ENCODE measurements at regions not wholly inside any gene's neighbourhood (a gene's known extent, or its start where the extent isn't known, plus 50 kb on each side); places are given as distances from the start of the nearest gene placed in this dataset.

- no peak for ATAC-seq
- TF ChIP-seq ISL1 (CRISPR knock-in tag; IDR thresholded peaks at IDR 0.05) = no peak
- TF ChIP-seq ZC3H10 (CRISPR knock-in tag; IDR thresholded peaks at IDR 0.05) = no peak
Observed at GRCh38 chr6:48525849-48526248, 414.9 kb upstream of the PTCHD4 start.

GRCh38 chr6:48520951-48521350 is 410.0 kb upstream of the PTCHD4 start:
- no peak for ATAC-seq
- TF ChIP-seq POU6F1 (CRISPR knock-in tag; IDR thresholded peaks at IDR 0.05; ENCODE audit: borderline replicate concordance, low read depth) (no peak), TCF4 (CRISPR knock-in tag; IDR thresholded peaks at IDR 0.05; ENCODE audit: borderline replicate concordance) (no peak), ZNF70 (CRISPR knock-in tag; IDR thresholded peaks at IDR 0.05) (no peak), ZC3H10 (CRISPR knock-in tag; IDR thresholded peaks at IDR 0.05) (no peak)

- no peak for TF ChIP-seq ZC3H10 (CRISPR knock-in tag; IDR thresholded peaks at IDR 0.05)
- no peak for TF ChIP-seq TCF4 (CRISPR knock-in tag; IDR thresholded peaks at IDR 0.05; ENCODE audit: borderline replicate concordance)
- no peak for TF ChIP-seq CSRNP3 (CRISPR knock-in tag; IDR thresholded peaks at IDR 0.05)
- no peak for TF ChIP-seq ZFP30 (CRISPR knock-in tag; IDR thresholded peaks at IDR 0.05)
- no peak for TF ChIP-seq BACH2 (CRISPR knock-in tag; IDR thresholded peaks at IDR 0.05; ENCODE audit: borderline replicate concordance)
- no peak for TF ChIP-seq TSHZ2 (CRISPR knock-in tag; IDR thresholded peaks at IDR 0.05)
- TF ChIP-seq CSDC2 (CRISPR knock-in tag; IDR thresholded peaks at IDR 0.05) = no peak
- TF ChIP-seq ARNTL (CRISPR knock-in tag; IDR thresholded peaks at IDR 0.05; ENCODE audit: borderline replicate concordance, low read depth) = no peak
- TF ChIP-seq OSR1 (CRISPR knock-in tag; IDR thresholded peaks at IDR 0.05) = no peak
- no peak for TF ChIP-seq GLIS3 (CRISPR knock-in tag; IDR thresholded peaks at IDR 0.05)
- TF ChIP-seq CREB5 (CRISPR knock-in tag; IDR thresholded peaks at IDR 0.05; ENCODE audit: low read depth) = no peak
- no peak for TF ChIP-seq ZNF70 (CRISPR knock-in tag; IDR thresholded peaks at IDR 0.05)
- no peak for TF ChIP-seq PATZ1 (CRISPR knock-in tag; IDR thresholded peaks at IDR 0.05; ENCODE audit: borderline replicate concordance)
- ATAC-seq = no peak
Observed at GRCh38 chr6:48512390-48512789, 401.4 kb upstream of the PTCHD4 start.

GRCh38 chr6:48511378-48511777 is 400.4 kb upstream of the PTCHD4 start:
- no peak for ATAC-seq
- TF ChIP-seq ZNF8 (CRISPR knock-in tag; IDR thresholded peaks at IDR 0.05) (no peak), CREB5 (CRISPR knock-in tag; IDR thresholded peaks at IDR 0.05; ENCODE audit: low read depth) (no peak), ARNTL (CRISPR knock-in tag; IDR thresholded peaks at IDR 0.05; ENCODE audit: borderline replicate concordance, low read depth) (no peak)

Data from SK-N-SH treated with all-trans-retinoic acid at 6 μM for 48 hours (cell line).